GM21825 (cell line): ENCODE measurements at regions not wholly inside any gene's neighbourhood (a gene's known extent, or its start where the extent isn't known, plus 50 kb on each side); places are given as distances from the start of the nearest gene placed in this dataset.

Experiments
- ATAC-seq: cut with Tn5 transposase; IDR thresholded peaks from one replicate; pipeline ENCODE4 v1.9.1; 2021; ENCODE audit warnings: mild to moderate bottlenecking, moderate library complexity; ENCODE audit not compliant: unreplicated experiment

DNA sequence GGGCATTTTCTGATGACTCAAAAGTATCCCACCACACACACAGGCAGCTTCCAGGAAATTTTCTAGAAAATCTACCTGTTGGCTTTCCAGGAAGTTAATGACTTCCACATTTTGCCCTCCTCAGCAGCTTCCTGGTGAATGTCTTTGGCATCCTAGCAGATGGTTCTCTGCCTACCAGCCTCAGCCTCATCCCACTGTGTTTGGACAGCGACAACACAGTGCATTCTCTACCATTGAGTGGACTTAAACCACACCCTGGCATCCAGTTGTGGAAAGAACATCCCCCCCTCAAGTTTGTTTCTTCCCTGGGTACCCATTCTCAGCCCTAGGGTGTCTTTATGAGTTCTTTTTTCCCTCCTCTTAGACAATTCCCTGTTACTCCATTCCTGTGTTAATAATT, 50.8 kb upstream of the GADL1 start:
- ATAC-seq = no peak

DNA sequence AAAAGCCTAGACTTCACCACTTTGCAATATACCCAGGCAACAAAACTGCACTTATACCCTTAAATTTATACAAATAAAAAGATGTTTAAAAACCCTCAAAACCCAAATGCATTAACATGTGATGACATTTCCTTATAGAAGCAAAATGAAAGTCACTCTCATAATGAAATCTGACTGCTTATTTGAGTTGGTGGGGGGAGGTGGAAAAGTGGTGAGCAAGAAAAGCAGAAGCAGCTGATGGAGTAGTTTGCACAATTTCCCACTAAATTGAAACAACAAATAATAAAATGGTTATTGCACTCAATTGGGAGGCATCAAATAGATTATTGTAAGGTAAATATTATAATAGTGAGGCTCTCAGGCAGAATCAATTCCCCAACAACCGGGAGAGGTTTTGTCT, 54.0 kb upstream of the GADL1 start:
- no peak for ATAC-seq

DNA sequence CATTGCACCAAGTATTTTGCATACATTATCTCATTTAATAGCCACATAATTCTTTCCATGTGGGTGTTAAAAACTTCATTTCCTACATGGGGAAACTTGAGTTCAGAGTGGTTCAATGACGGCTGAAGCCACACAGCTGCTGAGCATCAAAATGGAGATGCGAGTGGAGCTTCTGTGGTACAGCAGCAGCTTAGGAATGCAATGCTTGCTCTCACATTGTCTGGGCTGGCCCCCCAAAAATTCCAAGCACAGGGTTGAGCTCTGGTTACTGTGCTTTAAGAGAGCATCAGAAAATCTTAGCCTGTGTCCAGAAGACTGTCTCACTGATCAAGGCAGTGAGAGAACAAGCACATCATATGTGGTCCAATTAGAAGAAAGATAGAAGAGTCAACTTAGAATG, 57.4 kb upstream of the GADL1 start:
- ATAC-seq = no peak

DNA sequence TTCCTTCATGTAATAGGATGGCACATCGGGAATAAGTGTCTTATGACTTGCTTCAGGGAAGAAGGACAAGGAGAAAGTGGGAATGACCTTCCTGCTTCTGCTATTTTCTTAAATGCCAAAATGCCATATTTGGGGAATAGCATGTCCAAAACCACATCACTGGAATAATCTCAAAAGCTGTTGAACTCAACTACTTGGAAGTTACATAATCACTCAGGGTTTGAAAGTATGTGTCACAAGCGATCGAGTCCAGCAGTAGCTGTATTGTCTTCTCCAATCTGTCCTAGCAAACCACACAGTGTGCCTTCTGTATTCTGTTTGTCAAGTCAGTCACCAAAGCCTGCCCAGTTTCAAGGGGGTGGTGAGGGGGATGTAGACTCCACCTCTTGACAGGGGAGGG, 58.3 kb upstream of the GADL1 start:
- no peak for ATAC-seq

DNA sequence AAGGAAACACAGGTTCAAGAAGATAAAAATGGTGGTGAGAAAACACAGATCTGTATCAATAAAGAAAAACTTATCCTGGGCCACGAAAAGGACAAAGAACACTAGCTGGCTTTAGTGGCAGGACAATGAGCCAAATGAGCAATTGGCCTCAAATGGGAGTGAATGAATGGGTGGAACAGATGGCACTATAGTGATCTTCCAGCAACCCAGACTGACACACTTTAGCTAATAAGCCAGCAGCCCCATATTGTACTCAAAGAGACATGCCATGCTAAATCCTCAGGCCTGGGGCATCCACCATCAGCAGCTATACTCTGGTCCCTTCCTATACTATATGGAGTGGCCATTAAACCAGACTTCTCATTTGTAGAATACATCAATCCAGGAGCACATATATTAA, 60.0 kb upstream of the GADL1 start:
- no peak for ATAC-seq

DNA sequence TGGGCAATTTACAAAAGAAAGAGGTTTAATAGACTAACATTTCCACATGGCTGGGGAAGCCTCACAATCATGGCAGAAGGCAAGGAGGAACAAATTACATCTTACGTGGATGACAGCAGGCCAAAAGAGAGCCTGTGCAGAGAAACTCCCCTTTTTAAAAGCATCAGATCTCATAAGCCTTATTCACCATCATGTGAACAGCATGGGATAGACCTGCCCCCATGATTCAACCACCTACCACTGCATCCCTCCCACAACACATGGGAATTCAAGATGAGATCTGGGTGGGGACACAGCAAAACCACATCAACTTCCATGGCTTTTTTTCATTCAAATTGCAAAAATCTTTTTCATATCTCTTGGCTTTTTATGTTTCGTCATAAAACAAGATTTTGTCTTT, 67.6 kb upstream of the GADL1 start:
- no peak for ATAC-seq

DNA sequence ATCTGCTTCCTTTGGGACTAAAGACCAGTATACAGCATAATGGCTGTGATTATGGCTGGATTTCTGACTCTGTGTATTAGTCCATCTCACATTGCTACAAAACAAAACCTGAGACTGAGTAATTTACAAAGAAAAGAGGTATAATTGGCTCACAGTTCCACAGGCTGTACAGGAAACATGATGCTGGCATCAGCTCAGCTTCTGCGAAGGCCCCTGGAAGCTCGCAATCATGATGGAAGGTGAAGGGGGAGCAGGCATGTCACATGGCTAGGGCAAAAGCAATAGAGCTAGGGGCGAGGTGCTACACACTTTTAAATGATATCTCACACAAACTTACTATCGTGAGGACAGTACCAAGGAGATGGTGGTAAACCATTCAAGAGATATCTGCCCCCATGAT, 68.0 kb upstream of the GADL1 start:
- no peak for ATAC-seq

DNA sequence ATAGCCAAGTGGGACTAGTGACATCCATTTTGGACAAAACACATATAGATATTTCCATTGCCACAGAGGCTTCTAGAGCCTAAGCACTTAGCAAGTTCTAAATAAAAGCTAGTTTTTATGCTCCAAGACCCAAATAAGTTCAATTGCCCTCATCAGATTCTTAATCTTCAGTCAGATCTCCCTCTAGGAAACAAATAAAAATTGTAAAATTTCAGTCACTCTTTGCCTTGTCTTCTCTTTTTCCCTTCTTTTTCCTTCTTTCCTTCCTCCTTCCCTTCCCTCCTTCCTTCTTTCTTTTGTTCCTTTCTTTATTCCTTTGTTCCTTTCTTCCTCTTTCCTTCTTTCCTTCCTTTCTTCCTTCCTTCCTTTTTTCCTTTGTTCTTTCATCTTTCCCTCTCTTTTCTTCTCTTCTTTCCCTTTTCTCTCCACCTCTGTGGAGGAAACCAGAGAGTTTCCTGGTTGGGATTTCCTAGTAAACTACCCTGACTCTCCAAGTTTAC, 68.8 kb upstream of the GADL1 start:
- no peak for ATAC-seq

DNA sequence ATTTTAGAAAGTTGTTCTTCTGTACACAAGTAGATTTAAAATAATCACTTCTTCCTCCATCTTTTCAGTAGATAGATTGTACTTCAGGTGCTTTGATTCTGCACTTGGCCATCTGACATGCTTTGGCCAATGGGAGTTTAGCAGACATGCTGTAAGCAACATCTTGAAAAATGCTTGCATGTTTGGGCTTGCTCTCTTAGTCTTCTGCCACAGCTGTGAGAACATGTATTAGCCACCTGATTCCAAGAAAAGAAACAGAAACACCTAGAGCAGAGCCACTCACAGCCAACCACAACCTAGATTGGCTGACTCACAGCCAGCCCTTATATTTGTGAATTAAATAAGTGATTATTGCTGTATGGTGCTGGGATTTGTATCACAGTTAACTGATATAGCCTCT, 70.2 kb upstream of the GADL1 start:
- ATAC-seq = peak; percentile 94

DNA sequence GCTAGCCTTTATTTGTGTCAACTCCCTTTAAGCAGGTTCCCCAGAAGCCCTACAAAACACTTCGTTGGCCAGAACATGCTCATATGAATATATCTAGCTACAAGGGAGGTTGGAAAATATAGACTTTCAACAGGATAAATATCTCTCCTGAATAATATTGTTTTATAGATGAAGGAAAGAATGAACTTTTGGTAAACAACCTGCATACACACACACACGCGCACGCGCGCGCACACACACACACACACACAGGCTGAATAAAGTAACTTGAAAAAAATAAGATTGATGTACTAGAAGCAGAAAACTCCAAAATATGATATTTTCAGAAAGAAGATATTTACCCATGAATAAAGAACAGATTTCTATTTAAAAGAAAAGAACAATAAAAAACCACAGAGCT, 72.4 kb upstream of the GADL1 start:
- ATAC-seq = no peak

DNA sequence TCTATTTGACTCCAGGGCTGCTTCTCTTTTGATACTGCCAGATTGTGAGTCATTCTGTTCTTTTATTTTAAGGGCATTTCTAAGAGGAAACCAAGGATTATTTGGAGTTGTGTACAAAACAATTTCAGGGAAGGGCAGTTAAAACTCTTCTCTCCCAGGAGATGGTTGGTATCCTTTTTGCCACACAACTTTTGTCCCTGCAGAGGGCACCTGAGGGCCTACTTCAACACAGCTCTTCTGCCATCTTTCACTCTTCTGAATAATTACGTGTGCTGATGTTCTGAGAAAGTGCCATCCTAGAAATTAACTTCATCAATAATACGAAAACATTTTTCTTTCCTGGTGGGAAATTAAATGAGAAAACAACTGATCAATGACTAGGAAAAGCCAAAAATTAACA, 75.7 kb upstream of the GADL1 start:
- ATAC-seq = no peak

DNA sequence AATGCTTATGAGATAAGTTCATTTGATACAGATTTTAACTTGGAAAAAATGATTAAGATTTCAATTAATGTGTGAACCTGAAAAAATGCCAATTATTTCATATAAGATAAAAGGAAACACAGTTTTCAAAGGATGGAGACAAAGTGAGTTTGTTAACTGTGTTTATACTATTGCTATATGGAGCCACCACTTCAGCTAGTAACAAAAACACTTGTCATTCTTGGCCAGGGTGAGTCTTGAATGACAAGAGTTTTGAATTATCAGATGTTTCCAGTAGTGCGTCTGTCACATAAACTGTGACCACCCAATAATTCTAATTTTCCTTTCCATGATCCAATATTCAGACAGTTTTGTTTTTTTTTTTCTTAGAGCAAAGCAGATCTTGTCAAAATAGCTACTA, 78.0 kb upstream of the GADL1 start:
- ATAC-seq = no peak

DNA sequence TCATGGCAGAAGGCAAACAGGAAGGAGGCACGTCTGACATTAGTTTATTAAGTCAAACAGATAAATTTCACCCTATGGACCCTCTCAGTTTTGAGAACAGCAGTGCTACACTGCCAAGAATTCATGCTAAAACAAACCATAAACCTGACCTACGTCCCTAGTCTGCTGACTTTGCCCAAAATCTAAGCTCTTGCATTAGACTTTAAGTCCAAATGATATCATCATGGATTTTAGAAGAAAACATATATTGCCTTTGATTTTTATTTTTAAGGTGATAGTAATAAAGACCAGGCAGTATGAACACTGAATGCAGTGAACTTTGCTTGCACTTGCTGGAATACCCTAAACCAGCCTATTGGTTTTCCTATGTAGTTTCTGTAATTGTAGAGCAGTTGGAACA, 79.6 kb upstream of the GADL1 start:
- no peak for ATAC-seq

DNA sequence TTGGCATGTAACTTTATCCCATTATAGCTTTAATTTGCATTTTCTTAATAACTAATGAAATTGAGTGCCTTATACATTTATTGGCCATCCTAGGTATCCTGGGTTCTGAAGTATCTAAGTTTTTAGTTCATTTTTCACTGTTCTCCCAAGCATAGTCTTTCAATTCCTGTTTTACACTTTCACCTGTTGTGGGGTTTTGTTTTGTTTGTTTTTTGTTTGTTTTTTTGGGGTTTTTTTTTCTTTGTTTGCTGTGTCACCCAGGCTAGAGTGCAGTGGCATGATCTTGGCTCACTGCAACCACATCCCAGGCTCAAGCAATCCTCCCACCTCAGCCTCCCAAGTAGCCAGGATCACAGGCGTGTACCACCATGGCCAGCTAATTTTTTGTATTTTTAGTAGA, 83.1 kb upstream of the GADL1 start:
- ATAC-seq = no peak

DNA sequence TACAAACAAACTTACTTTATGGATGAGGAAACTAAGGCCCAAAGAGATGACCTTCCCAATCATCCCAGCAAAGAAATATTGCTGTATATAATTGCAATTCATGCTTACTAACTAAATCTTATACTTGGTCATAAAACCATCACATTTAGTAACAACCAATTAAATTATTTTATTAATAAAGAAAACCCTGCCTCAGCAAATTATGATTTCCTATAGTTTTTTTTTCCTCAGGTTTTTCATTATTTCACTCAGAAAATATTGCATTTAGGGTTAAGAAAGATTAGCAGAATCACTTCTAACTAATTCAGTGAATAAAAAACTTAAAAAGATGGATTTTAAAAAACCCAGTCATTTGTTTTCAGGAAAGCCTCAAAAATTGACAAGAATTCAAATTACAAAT, 86.5 kb upstream of the GADL1 start:
- ATAC-seq = no peak

DNA sequence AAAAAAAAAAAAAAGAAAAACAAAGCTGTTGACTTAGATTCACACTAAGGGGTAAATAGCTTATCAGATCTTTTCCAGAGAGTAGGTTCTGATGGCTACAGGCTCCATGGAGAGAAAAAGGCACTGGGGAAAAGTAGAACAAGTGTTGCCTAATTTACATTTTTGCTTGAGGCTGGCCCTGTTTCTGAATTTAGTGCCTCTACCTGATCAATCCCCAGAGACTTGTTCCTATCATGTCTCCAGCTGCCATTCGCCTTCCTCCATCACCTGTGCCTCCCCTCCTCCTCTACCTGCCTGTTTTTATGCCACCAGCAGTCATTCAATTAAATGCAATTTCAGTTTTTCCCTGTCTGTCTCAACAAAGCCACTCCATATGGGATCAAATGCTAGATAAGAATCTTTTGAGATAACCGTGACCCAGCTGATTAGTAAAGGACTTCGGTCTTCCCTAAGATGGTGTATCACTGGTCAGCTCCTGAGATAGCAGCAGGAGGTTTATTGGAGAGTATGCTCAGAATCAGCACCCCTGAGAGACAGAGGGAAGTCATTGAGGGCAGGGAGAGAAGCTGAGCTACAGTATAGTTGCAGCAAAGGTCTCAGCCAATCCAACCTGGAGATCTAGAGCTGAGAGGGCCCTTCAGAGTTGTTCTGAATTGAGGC, 88.1 kb upstream of the GADL1 start:
- ATAC-seq = no peak

DNA sequence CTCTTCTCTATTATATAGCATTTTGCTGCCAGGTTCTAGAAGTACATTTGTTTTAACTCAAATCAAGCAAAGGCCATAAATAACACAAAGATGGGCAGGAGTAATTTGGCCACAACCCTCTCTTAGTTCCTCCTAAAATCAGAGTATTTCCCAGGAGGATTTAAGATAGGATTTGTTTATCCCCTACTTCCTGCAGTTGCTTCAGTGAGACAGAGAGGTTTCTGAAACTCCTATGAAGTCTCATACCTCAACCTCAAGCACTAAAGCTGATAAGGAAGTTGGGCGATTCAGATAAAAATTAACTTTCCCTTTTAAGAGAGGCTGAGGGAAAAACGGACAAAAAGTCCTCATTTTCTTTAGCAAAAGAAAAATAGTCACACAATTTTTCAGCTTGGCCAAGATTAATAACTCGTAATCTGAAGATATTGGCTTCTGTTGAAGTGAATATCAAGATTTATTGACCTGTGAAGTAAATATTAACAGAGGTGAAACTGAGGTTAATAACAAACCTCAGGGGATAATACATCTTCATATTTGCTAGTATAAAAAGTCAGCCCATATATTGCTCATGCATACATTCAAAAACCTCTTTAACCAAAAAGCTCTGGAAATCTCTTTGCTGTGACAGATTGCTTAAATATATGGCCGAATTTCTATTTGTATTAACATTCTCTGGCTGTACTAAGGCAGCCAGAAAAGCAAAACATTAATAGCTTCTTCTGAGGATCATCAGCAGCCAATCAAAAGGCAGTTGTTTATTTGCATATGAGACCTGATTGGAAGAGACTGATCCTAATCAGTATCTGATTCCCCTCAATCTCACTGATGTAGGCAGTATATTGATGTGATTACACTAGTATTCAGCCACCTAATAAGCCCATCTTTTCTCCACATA, 90.6 kb upstream of the GADL1 start:
- peak; percentile 82 for ATAC-seq

DNA sequence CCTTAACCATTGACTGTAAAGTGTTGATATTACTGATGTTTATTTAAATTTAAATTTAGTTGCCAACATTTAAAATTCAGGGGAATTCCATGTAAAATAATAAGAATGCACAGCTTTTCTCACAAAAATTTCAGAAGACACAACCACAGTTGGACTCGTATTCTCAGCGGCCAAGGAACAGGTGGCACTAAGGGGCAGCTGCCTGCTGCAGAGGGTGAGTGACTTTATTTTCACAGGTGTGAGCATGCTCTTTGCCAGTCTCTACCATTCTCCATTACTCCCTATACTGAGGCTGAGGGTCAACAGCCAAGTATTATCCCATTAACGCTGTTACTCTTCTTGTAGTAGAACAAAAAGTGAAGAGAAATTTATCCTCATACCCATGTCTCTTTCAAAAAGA, 92.1 kb upstream of the GADL1 start:
- ATAC-seq = no peak

DNA sequence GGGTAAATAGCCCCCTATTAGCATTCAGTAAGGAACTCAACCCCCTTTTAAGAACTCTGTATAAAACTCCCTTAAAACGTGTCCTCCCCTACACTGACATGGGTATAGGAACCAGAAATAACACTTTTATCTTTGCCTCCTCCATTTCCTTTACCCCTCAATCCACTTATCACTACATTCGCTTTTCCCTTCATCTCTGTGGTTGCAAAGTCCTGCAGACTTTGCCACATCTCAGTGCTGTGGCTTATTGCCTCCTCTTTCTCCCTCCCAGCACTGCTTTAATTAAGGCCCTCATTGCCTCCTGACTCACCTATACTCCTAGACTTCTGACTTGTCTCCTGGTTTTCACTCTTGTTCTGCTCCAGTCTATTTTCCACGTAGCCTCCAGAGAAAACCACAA, 94.3 kb upstream of the GADL1 start:
- ATAC-seq = no peak

DNA sequence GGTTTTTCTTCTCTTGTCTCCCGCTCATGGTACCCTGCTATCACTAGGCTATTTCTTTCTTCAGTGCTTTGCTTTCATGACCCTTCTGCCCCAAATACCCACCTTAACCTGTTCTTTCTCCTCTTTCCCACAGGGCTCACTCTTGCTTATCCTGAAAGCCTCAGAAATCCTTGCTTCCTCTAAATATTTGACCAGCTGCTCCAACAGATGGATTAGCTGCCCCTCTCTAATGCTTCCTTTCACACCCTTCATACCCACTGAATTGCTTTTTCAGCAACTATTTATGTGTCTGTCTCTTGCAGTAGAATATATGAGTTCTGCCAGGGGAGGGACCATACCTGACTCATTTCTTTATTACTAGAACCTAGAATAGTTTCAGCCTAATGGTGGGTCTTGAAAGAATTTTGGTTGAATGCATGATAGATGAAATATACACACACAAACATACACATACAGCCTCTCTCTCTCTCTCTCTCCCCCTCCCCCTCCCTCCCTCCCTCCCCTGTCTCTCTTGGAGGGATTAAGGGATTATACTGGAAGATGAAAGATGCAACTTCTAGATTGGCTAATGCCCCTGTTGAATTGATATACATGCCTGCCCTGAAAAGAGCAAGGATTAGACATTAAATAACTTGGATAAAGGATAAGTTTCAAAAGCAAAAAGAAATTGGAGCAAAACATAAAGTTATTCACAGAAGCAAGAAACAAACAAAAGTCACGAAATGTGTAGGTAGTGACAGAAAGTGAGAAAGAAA, 95.0 kb upstream of the GADL1 start:
- ATAC-seq = no peak

DNA sequence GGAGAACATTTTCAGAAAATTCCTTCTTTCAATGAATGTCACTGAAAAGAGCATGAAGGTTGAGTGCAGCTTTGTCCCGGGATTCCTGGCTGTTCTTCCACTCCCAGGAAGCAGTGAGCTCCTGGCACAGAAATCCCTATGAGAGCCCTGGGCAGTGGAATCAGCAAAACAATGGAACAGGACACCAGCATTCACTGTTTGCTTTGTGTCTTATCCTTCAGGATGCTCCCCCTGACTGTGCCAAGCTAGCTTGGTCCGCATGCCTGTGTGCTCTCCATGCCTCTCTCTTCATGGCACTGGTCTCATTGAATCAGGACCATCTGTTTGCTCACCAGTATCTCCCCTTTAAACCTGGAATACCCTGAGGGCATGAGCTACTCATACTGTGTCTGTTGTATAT, 102.0 kb upstream of the GADL1 start:
- ATAC-seq = no peak

DNA sequence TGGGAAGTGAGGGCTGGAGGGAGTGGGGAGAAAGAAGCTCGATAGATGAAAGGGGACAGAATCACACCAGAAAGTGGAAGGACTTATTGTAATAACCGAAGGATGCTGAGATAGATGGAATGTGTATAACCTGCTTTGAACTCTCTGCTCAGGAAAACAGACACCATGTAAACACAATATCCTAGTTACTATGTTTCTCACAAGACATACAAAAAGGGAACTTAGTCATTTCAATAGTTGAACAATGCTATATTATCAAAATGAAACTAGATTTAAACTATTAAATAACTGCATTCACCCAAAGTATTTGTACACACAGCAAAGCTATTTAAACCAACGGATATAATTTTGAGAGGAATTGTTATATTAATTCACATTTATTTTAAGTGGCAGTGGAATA, 108.3 kb upstream of the GADL1 start:
- ATAC-seq = peak; percentile 57
